Neuron (in vitro differentiated cells): ENCODE measurements at regions not wholly inside any gene's neighbourhood (a gene's known extent, or its start where the extent isn't known, plus 50 kb on each side); places are given as distances from the start of the nearest gene placed in this dataset.

ENCODE experiments used
- H2AFZ ChIP-seq: one replicate; pipeline ENCODE4 v1.6.1; 2013; ENCODE audit warnings: low read depth, mild to moderate bottlenecking, inconsistent platforms, low read length, moderate library complexity
- H3K27me3 ChIP-seq: one replicate; pipeline ENCODE4 v1.6.1; 2013; ENCODE audit warnings: low read length; ENCODE audit not compliant: insufficient read depth
- H3K36me3 ChIP-seq: one replicate; pipeline ENCODE4 v1.6.1; 2013; ENCODE audit warnings: low read length; ENCODE audit not compliant: insufficient read depth
- H3K4me1 ChIP-seq: one replicate; pipeline ENCODE4 v1.6.1; 2013; ENCODE audit warnings: low read length; ENCODE audit not compliant: insufficient read depth
- H3K4me3 ChIP-seq: 2 replicates; pipeline ENCODE4 v1.5.1; 2013; ENCODE audit warnings: mild to moderate bottlenecking, low read length, moderate library complexity
- H3K9me3 ChIP-seq: one replicate; pipeline ENCODE4 v1.6.1; 2013; ENCODE audit warnings: low read length

DNA sequence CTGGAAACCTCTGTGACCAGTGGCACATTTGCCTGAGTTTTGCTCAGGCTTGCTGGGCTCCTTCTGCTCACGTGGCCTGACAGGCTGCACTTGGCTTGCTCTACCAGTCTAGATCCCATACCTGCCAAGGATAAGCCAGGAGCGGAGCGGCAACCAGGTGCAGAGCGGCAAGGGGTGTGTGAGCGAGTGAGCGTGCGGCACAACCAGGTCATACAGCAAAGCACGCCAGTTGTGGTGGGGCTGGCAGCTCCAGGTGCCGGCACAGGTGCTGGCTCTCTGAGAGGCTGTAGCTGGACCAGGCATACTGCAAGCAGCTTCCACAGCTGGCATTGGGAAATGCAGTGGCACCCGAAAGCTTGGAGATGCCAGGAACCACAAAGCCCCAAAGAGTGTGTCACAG lies 1495.1 kb downstream of the PCDH7 start:
- Histone ChIP-seq H2AFZ (no peak overlapping the region), H3K4me3 (no peak overlapping the region), H3K27me3 (no peaks in the 10 kb centered on the region), H3K4me1 (no peaks in the 10 kb centered on the region), H3K9me3 (no peaks in the 10 kb centered on the region), H3K36me3 (no peaks in the 10 kb centered on the region)

- Histone ChIP-seq H3K36me3 (no peaks in the 10 kb centered on the region), H3K27me3 (no peaks in the 10 kb centered on the region), H3K4me3 (no peak overlapping the region), H3K4me1 (no peaks in the 10 kb centered on the region), H2AFZ (no peak overlapping the region), H3K9me3 (no peaks in the 10 kb centered on the region)
Measured at GRCh38 chr4:32216502-32216901, 1496.3 kb downstream of the PCDH7 start.

- no peaks in the 10 kb centered on the region for H3K36me3 ChIP-seq
- no peaks in the 10 kb centered on the region for H3K9me3 ChIP-seq
- H2AFZ ChIP-seq, result no peak overlapping the region
- H3K27me3 ChIP-seq, result no peaks in the 10 kb centered on the region
- H3K4me1 ChIP-seq, result no peaks in the 10 kb centered on the region
- no peak overlapping the region for H3K4me3 ChIP-seq
Measured at GRCh38 chr4:32219306-32220075, 1499.3 kb downstream of the PCDH7 start.

DNA sequence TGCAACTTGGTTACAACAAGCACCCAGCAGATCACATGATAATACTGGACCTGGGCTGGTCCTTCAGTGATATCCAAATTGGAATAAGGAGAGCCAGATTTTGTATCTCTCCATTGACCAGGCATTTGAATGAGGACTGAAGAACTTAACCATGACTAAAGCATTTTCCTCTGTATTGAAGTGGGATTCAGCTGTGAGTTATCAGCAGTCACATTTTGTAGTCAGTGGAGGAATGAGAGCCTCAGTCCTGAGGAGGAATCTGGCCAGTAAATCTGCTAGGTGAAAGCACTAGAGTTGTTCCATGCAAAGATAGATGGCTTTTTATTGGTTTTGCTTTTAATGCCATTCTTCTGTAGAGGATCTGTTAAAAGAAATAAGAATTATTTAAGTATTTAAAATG lies 1506.0 kb downstream of the PCDH7 start:
- no peak overlapping the region for H3K4me3 ChIP-seq
- H3K27me3 ChIP-seq, result no peaks in the 10 kb centered on the region
- H2AFZ ChIP-seq, result no peak overlapping the region
- H3K9me3 ChIP-seq, result no peaks in the 10 kb centered on the region
- no peaks in the 10 kb centered on the region for H3K36me3 ChIP-seq
- no peaks in the 10 kb centered on the region for H3K4me1 ChIP-seq

- Histone ChIP-seq H2AFZ (no peak overlapping the region), H3K4me1 (no peaks in the 10 kb centered on the region), H3K9me3 (no peaks in the 10 kb centered on the region), H3K36me3 (no peaks in the 10 kb centered on the region), H3K4me3 (no peak overlapping the region), H3K27me3 (no peaks in the 10 kb centered on the region)
Measured at GRCh38 chr4:32226733-32227132, 1506.6 kb downstream of the PCDH7 start.

- no peaks in the 10 kb centered on the region for H3K9me3 ChIP-seq
- no peak overlapping the region for H2AFZ ChIP-seq
- H3K36me3 ChIP-seq, result no peaks in the 10 kb centered on the region
- no peaks in the 10 kb centered on the region for H3K27me3 ChIP-seq
- H3K4me3 ChIP-seq, result no peak overlapping the region
- no peaks in the 10 kb centered on the region for H3K4me1 ChIP-seq
Measured at GRCh38 chr4:32243926-32244325, 1523.8 kb downstream of the PCDH7 start.

GRCh38 chr4:32249040-32249439 lies 1528.9 kb downstream of the PCDH7 start:
- Histone ChIP-seq H3K36me3 (no peaks in the 10 kb centered on the region), H3K27me3 (no peaks in the 10 kb centered on the region), H3K9me3 (no peaks in the 10 kb centered on the region), H3K4me3 (no peak overlapping the region), H3K4me1 (no peaks in the 10 kb centered on the region), H2AFZ (no peak overlapping the region)

- no peaks in the 10 kb centered on the region for H3K36me3 ChIP-seq
- no peaks in the 10 kb centered on the region for H3K9me3 ChIP-seq
- H2AFZ ChIP-seq, result no peak overlapping the region
- no peak overlapping the region for H3K4me3 ChIP-seq
- H3K27me3 ChIP-seq, result no peaks in the 10 kb centered on the region
- H3K4me1 ChIP-seq, result no peaks in the 10 kb centered on the region
Measured at GRCh38 chr4:32251126-32251525, 1531.0 kb downstream of the PCDH7 start.

DNA sequence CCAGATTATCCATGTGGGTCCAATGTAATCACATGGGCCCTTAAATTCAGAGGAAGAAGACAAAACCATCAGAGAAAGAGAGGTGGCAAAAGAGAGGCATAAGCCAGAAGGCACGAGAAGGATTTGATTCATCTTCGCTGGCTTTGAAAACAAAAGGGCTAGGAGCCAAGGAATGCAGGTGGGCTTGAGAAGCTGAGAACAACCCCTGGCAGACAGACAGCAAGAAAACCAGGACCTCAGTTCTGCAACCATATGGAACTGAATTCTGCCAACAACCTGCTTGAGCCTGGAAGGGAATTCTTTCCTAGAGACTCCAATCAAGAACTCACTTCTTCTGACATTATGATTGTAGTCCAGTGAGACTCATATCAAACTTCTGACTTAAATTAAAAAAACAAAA lies 1531.8 kb downstream of the PCDH7 start:
- Histone ChIP-seq H3K36me3 (no peaks in the 10 kb centered on the region), H3K9me3 (no peaks in the 10 kb centered on the region), H2AFZ (no peak overlapping the region), H3K27me3 (no peaks in the 10 kb centered on the region), H3K4me3 (no peak overlapping the region), H3K4me1 (no peaks in the 10 kb centered on the region)

DNA sequence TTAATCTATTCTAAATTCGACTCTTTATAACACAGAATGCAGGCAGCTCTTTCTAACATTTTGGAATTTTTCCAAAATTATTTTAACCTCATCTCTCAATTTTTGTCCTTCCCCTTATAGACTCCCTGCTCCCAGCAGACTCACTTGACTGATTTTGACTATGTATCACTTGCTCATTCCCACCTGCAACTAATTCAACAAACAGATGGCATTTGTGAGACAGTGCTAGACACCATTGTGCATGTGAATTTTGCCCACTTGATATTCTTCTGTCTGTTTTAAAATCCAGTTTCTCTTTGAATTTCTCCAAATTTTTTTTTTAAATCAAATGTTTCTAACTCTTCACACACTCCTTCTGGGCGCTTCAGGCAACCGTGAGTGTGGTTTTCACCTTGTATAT lies 1534.0 kb downstream of the PCDH7 start:
- Histone ChIP-seq H3K4me1 (no peaks in the 10 kb centered on the region), H3K36me3 (no peaks in the 10 kb centered on the region), H2AFZ (no peak overlapping the region), H3K4me3 (no peak overlapping the region), H3K9me3 (no peaks in the 10 kb centered on the region), H3K27me3 (no peaks in the 10 kb centered on the region)

DNA sequence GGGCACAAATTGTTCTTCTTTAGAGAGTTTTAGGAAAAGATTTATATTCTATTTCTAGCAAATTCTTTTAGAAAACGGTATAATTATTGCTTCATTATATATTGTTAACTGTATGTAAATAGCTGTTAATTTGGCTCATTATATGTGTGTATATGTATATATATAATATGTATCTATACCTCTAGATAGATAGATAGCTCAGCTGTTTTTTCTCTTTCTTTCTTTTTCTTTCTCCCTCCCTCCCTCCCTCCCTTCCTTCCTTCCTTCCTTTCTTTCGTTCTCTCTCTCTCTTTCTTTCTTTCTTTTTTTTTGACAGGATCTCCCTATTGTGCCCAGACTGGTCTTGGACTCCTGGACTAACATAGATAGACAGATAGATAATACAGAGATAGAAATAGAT lies 1538.8 kb downstream of the PCDH7 start:
- no peaks in the 10 kb centered on the region for H3K9me3 ChIP-seq
- no peak overlapping the region for H3K4me3 ChIP-seq
- H3K27me3 ChIP-seq, result no peaks in the 10 kb centered on the region
- H2AFZ ChIP-seq, result no peak overlapping the region
- no peaks in the 10 kb centered on the region for H3K36me3 ChIP-seq
- H3K4me1 ChIP-seq, result no peaks in the 10 kb centered on the region

- Histone ChIP-seq H3K9me3 (no peaks in the 10 kb centered on the region), H3K4me1 (no peaks in the 10 kb centered on the region), H2AFZ (no peak overlapping the region), H3K36me3 (no peaks in the 10 kb centered on the region), H3K27me3 (no peaks in the 10 kb centered on the region), H3K4me3 (no peak overlapping the region)
Measured at GRCh38 chr4:32261196-32261595, 1541.0 kb downstream of the PCDH7 start.

DNA sequence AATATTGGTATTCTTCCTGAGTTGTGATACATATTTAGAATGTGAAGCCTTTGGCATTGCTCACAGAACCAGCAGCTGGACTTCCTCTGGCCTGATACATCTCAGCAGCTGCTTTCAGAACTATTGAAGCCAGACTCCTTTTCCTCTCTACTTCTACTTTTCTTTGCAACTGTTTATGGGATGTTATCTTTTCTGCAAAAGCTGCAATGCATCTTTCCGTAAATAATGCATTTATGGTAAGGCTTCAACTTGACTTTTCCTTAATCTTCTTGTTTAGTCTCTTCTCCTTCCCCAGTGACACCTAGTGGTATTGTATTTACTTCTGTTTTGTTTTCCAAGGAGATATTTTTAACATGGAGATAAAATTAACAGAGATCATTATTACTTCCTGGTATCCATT lies 1548.7 kb downstream of the PCDH7 start:
- H3K36me3 ChIP-seq, result no peaks in the 10 kb centered on the region
- H3K4me3 ChIP-seq, result no peak overlapping the region
- no peak overlapping the region for H2AFZ ChIP-seq
- H3K9me3 ChIP-seq, result no peaks in the 10 kb centered on the region
- H3K27me3 ChIP-seq, result no peaks in the 10 kb centered on the region
- no peaks in the 10 kb centered on the region for H3K4me1 ChIP-seq

- H3K4me1 ChIP-seq, result no peaks in the 10 kb centered on the region
- H3K36me3 ChIP-seq, result no peaks in the 10 kb centered on the region
- H2AFZ ChIP-seq, result no peak overlapping the region
- H3K4me3 ChIP-seq, result no peak overlapping the region
- H3K9me3 ChIP-seq, result no peaks in the 10 kb centered on the region
- H3K27me3 ChIP-seq, result no peaks in the 10 kb centered on the region
Measured at GRCh38 chr4:32290102-32290501, 1569.9 kb downstream of the PCDH7 start.
